Retinal pigment epithelial cell (primary cell): ENCODE measurements at regions not wholly inside any gene's neighbourhood (a gene's known extent, or its start where the extent isn't known, plus 50 kb on each side); places are given as distances from the start of the nearest gene placed in this dataset.

ENCODE experiments used
- DNase-seq: peaks from one replicate; pipeline ENCODE4 v3.0.0-alpha.2; 2010; ENCODE audit warnings: low read depth
- H3K4me3 ChIP-seq: 2 replicates; pipeline ENCODE4 v1.5.1; 2011; ENCODE audit warnings: mild to moderate bottlenecking, low read length, control low read depth, moderate library complexity
- CTCF ChIP-seq: conservative IDR thresholded peaks from 2 replicates; pipeline ENCODE4 v1.5.1; 2011; ENCODE audit warnings: low read depth, low read length, control low read depth, inconsistent platforms

GRCh38 chr6:81556551-81556950 is 195.9 kb downstream of the TENT5A start:
- no peak overlapping the region for H3K4me3 ChIP-seq
- no peak for TF ChIP-seq CTCF
- DNase-seq: no peak

- no peak overlapping the region for H3K4me3 ChIP-seq
- TF ChIP-seq CTCF: no peak
- DNase-seq: no peak
Observed at GRCh38 chr6:81553216-81553615, 199.3 kb downstream of the TENT5A start.

GRCh38 chr6:81552644-81553043 is 199.8 kb downstream of the TENT5A start:
- TF ChIP-seq CTCF: no peak
- no peak overlapping the region for H3K4me3 ChIP-seq
- DNase-seq: no peak

GRCh38 chr6:81547149-81547548 is 205.3 kb downstream of the TENT5A start:
- no peak overlapping the region for H3K4me3 ChIP-seq
- DNase-seq: no peak
- TF ChIP-seq CTCF: no peak

GRCh38 chr6:81534934-81535465 is 217.5 kb downstream of the TENT5A start:
- no peak overlapping the region for H3K4me3 ChIP-seq
- TF ChIP-seq CTCF: no peak
- DNase-seq: no peak

- no peak overlapping the region for H3K4me3 ChIP-seq
- TF ChIP-seq CTCF: no peak
- no peak for DNase-seq
Observed at GRCh38 chr6:81531869-81532561, 220.5 kb downstream of the TENT5A start.

GRCh38 chr6:81517455-81517854 is 235.0 kb downstream of the TENT5A start:
- no peak overlapping the region for H3K4me3 ChIP-seq
- DNase-seq: no peak
- TF ChIP-seq CTCF: no peak
